PC-9 (cell line): ENCODE measurements at regions not wholly inside any gene's neighbourhood (a gene's known extent, or its start where the extent isn't known, plus 50 kb on each side); places are given as distances from the start of the nearest gene placed in this dataset.

Source experiments
- CTCF ChIP-seq: fragments of 200-600 bp; sonication (generic); conservative IDR thresholded peaks from 2 replicates; pipeline ENCODE4 v1.6.1; 2017; ENCODE audit warnings: mixed run types, antibody characterized with exemption, mild to moderate bottlenecking, moderate library complexity
- EZH2 ChIP-seq: fragments of 200-600 bp; sonication (generic); IDR thresholded peaks from 2 replicates; pipeline ENCODE4 v1.8.0; 2017; ENCODE audit warnings: antibody characterized with exemption, low read depth

- TF ChIP-seq EZH2: no peak
- TF ChIP-seq CTCF: no peak
These were observed 332.6 kb upstream of the MANEA start for GRCh38 chr6:95244751-95245150.
